ENCODE measurements at regions not wholly inside any gene's neighbourhood (a gene's known extent, or its start where the extent isn't known, plus 50 kb on each side); places are given as distances from the start of the nearest gene placed in this dataset.
"Not testable (repeated sequence)": the region's sequence is repeated elsewhere in the genome, so short reads cannot be mapped to it uniquely, and the experiment has no call there.

DNA sequence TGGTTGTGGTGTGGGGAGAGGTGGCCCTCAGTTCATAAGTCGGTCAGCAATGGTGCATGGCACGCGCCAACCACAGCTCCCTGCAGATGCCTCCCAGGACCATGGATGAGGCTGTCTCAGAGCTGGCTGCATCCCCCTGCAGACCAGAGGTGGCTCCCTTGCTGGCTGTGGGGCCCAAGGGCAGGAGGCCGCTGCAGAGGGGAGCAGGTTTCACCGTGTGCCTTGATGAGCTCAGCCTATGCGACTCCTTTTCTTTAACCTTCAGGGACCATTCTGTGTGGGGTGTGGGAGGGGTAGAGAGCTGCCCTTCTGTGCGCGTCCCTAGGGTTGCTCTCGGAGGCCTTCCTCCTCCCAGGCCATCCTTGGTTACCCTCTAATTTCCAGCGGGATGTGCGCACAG lies 152.4 kb downstream of the ACTR3B start:
- H3K4me3 ChIP-seq (ENCODE audit: low read depth, low read length), result no peak overlapping the region
- TF ChIP-seq, protein P1, sequence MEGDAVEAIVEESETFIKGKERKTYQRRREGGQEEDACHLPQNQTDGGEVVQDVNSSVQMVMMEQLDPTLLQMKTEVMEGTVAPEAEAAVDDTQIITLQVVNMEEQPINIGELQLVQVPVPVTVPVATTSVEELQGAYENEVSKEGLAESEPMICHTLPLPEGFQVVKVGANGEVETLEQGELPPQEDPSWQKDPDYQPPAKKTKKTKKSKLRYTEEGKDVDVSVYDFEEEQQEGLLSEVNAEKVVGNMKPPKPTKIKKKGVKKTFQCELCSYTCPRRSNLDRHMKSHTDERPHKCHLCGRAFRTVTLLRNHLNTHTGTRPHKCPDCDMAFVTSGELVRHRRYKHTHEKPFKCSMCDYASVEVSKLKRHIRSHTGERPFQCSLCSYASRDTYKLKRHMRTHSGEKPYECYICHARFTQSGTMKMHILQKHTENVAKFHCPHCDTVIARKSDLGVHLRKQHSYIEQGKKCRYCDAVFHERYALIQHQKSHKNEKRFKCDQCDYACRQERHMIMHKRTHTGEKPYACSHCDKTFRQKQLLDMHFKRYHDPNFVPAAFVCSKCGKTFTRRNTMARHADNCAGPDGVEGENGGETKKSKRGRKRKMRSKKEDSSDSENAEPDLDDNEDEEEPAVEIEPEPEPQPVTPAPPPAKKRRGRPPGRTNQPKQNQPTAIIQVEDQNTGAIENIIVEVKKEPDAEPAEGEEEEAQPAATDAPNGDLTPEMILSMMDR (conservative IDR thresholded peaks at IDR 0.05; ENCODE audit: low read depth, low read length), result no peak
- DNase-seq (ENCODE audit: low read depth), result no peak

- TF ChIP-seq, protein P1 (conservative IDR thresholded peaks at IDR 0.05; ENCODE audit: low read depth, low read length), result no peak
- DNase-seq (ENCODE audit: low read depth), result no peak
- H3K4me3 ChIP-seq (ENCODE audit: low read depth, low read length), result no peak overlapping the region
Observed at GRCh38 chr7:152912511-152912910, 153.0 kb downstream of the ACTR3B start.

GRCh38 chr7:152913492-152913891 lies 153.9 kb downstream of the ACTR3B start:
- H3K4me3 ChIP-seq (ENCODE audit: low read depth, low read length), result no peak overlapping the region
- TF ChIP-seq, protein P1 (conservative IDR thresholded peaks at IDR 0.05; ENCODE audit: low read depth, low read length), result no peak
- no peak for DNase-seq (ENCODE audit: low read depth)

- TF ChIP-seq, protein P1 (conservative IDR thresholded peaks at IDR 0.05; ENCODE audit: low read depth, low read length), result no peak
- DNase-seq (ENCODE audit: low read depth), result no peak
- H3K4me3 ChIP-seq (ENCODE audit: low read depth, low read length), result no peak overlapping the region
Observed at GRCh38 chr7:152914014-152914844, 154.7 kb downstream of the ACTR3B start.

DNA sequence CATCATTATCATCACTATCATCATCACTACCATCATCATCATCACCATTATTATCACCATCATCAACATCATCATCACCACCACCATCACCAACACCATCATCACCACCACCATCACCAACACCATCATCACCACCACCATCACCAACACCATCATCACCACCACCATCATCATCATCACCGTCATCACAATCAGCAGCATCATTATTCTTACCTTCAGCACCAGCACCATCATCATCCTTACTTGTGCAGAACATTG lies 155.2 kb downstream of the ACTR3B start:
- not testable (repeated sequence) for DNase-seq (ENCODE audit: low read depth); H3K4me3 ChIP-seq (ENCODE audit: low read depth, low read length)

- no peak for DNase-seq (ENCODE audit: low read depth)
- H3K4me3 ChIP-seq (ENCODE audit: low read depth, low read length), result no peak overlapping the region
- TF ChIP-seq, protein P1 (conservative IDR thresholded peaks at IDR 0.05; ENCODE audit: low read depth, low read length), result no peak
Observed at GRCh38 chr7:152922318-152923081, 162.9 kb downstream of the ACTR3B start.

DNA sequence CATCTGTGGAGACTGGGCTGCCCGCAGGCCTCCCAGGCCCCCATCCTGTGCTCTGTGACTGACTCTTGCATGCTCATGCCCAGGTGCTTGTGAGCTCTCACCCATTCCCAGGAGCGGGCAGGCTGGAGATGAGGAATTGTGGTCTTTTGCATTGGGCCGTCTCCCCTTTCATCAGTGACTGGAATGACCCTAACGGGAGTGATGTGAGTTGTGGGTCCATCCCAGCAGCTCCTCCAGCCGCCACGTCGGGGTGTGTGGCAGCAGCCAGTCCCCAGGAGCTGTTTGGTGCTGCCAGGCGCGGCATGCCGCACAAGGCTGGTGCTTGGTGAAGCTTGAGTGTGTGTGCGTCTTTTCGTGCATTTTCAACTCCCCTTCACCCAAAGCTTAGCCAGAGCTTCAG lies 164.2 kb downstream of the ACTR3B start:
- H3K4me3 ChIP-seq (ENCODE audit: low read depth, low read length), result no peak overlapping the region
- TF ChIP-seq, protein P1 (conservative IDR thresholded peaks at IDR 0.05; ENCODE audit: low read depth, low read length), result no peak
- no peak for DNase-seq (ENCODE audit: low read depth)
